ENCODE measurements at regions not wholly inside any gene's neighbourhood (a gene's known extent, or its start where the extent isn't known, plus 50 kb on each side); places are given as distances from the start of the nearest gene placed in this dataset.

DNA sequence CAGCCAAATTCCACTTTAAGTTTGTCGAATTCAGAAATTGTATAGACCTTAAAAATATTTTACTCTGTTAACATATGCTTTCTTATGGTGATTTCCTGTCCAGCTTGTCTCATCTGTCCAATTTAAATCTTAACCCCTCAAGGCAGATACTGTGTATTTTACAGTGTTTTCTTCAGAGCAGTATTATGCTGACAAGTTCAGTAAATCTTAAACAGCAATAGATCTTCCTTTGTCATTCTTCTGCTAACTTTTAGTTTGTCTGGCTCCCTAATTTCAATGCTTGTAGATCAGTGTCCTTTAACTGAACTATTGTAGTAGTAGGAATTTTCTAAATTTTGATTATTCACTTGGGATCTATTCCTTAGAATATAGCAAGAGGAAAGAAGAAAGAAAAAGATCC, 52.8 kb upstream of the MEIS1 start:
- Histone ChIP-seq H3K27me3 (ENCODE audit: control insufficient read depth, insufficient read depth, low read length) (peaks cover 18% of the 10 kb centered on the region), H3K4me2 (ENCODE audit: low read depth, low read length) (no peak overlapping the region), H3K79me1 (ENCODE audit: low read depth in 1 of 2, low read length in 2 of 2) (no peaks in the 10 kb centered on the region), H3K9me1 (ENCODE audit: insufficient read depth, low read length) (no peaks in the 10 kb centered on the region), H3K4me1 (ENCODE audit: control insufficient read depth, insufficient read depth, low read length) (no peaks in the 10 kb centered on the region), H3K56ac (ENCODE audit: extremely low read depth, insufficient read depth, low read length) (no peak overlapping the region), H3K23ac (ENCODE audit: low read depth, low read length) (no peak overlapping the region), H3K4me3 (ENCODE audit: insufficient read depth, low read depth, low read length) (no peak overlapping the region), H2BK120ac (ENCODE audit: low read depth, low read length) (no peak overlapping the region), H2AK9ac (replicated peaks; ENCODE audit: low read depth, low read length, poor library complexity) (no peak overlapping the region), H3K18ac (ENCODE audit: low read depth, low read length) (no peak overlapping the region), H2AFZ (replicated peaks; ENCODE audit: low read length, poor library complexity) (no peak overlapping the region), H4K20me1 (ENCODE audit: insufficient read depth, low read length) (no peaks in the 10 kb centered on the region), H4K5ac (ENCODE audit: low read depth, low read length) (no peak overlapping the region), H2BK20ac (ENCODE audit: low read depth, low read length) (no peak overlapping the region), H4K91ac (ENCODE audit: insufficient read depth, low read depth, low read length) (no peak overlapping the region), H3K36me3 (ENCODE audit: control insufficient read depth, insufficient read depth, low read length) (no peaks in the 10 kb centered on the region), H3K14ac (replicated peaks; ENCODE audit: low read depth, low read length) (no peak overlapping the region), H3K9ac (ENCODE audit: low read depth, low read length) (no peak overlapping the region), H3K4ac (ENCODE audit: low read depth, low read length) (no peak overlapping the region), H2AK5ac (ENCODE audit: low read depth, low read length) (no peak overlapping the region), H4K8ac (ENCODE audit: low read depth in 2 of 2, low read length in 2 of 2) (no peak overlapping the region), H3K27ac (ENCODE audit: insufficient read depth, low read length) (no peak overlapping the region), H2BK5ac (ENCODE audit: low read depth, low read length, poor library complexity, severe bottlenecking) (no peak overlapping the region), H2BK15ac (ENCODE audit: low read depth, low read length) (no peak overlapping the region), H3K9me3 (ENCODE audit: control insufficient read depth, insufficient read depth, low read length) (no peaks in the 10 kb centered on the region)
- TF ChIP-seq RCOR1 (IDR thresholded peaks at IDR 0.05; ENCODE audit: insufficient replicate concordance, low read length) (no peak), RAD21 (IDR thresholded peaks at IDR 0.05; ENCODE audit: low read length) (no peak), ELK1 (IDR thresholded peaks at IDR 0.05; ENCODE audit: borderline replicate concordance, low read depth, low read length) (no peak), SMC3 (IDR thresholded peaks at IDR 0.05; ENCODE audit: low read depth, low read length) (no peak), BHLHE40 (IDR thresholded peaks at IDR 0.05; ENCODE audit: low read depth, low read length) (no peak), USF2 (IDR thresholded peaks at IDR 0.05; ENCODE audit: low read depth, low read length) (no peak), POLR2A (IDR thresholded peaks at IDR 0.05; ENCODE audit: low read depth, low read length) (no peak), CHD1 (IDR thresholded peaks at IDR 0.05; ENCODE audit: low read depth, low read length) (no peak), NFE2L2 (IDR thresholded peaks at IDR 0.05; ENCODE audit: low read depth, low read length) (no peak), MXI1 (IDR thresholded peaks at IDR 0.05; ENCODE audit: borderline replicate concordance, low read depth, low read length) (no peak), FOS (IDR thresholded peaks at IDR 0.05; ENCODE audit: low read depth, low read length) (no peak), RFX5 (IDR thresholded peaks at IDR 0.05; ENCODE audit: low read depth, low read length) (no peak), MAZ (IDR thresholded peaks at IDR 0.05; ENCODE audit: borderline replicate concordance, low read depth, low read length) (no peak), MAFK (IDR thresholded peaks at IDR 0.05; ENCODE audit: low read depth, low read length) (no peak), CEBPB (IDR thresholded peaks at IDR 0.05; ENCODE audit: low read depth, low read length) (no peak)
- TF ChIP-seq, protein P1, sequence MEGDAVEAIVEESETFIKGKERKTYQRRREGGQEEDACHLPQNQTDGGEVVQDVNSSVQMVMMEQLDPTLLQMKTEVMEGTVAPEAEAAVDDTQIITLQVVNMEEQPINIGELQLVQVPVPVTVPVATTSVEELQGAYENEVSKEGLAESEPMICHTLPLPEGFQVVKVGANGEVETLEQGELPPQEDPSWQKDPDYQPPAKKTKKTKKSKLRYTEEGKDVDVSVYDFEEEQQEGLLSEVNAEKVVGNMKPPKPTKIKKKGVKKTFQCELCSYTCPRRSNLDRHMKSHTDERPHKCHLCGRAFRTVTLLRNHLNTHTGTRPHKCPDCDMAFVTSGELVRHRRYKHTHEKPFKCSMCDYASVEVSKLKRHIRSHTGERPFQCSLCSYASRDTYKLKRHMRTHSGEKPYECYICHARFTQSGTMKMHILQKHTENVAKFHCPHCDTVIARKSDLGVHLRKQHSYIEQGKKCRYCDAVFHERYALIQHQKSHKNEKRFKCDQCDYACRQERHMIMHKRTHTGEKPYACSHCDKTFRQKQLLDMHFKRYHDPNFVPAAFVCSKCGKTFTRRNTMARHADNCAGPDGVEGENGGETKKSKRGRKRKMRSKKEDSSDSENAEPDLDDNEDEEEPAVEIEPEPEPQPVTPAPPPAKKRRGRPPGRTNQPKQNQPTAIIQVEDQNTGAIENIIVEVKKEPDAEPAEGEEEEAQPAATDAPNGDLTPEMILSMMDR (conservative IDR thresholded peaks at IDR 0.05; ENCODE audit: low read depth, low read length), result no peak
- ATAC-seq (ENCODE audit: low read depth) (no peak), DNase-seq (no peak)
- CTCF ChIA-PET, result no interaction called here
- BruUV-seq (replicated peaks), result no TSS peak
- in situ Hi-C loops (cut with MboI; ENCODE audit: low sequenced_read_pairs) (no loop called here), dilution Hi-C loops (cut with HindIII; ENCODE audit: low sequenced_read_pairs, unreplicated experiment) (no loop called here), intact Hi-C loops (cut with micrococcal nuclease) (no loop called here)
- no CpG with 5 or more reads among the region's 1 CpG for WGBS, 2 experiments (ENCODE audit: extremely low coverage in 2 of 2, insufficient read length in 1 of 2)
- POLR2A ChIA-PET (ENCODE audit: unreplicated experiment), result no interaction called here

Measured in IMR-90 (cell line).